ENCODE measurements at regions not wholly inside any gene's neighbourhood (a gene's known extent, or its start where the extent isn't known, plus 50 kb on each side); places are given as distances from the start of the nearest gene placed in this dataset.

GRCh38 chr3:178181088-178181487 is 355.1 kb upstream of the KCNMB2 start:
- WGBS, 2 donors, result 94 to 95% methylated on average over 1 of the region's 1 CpG
- H3K27me3 ChIP-seq, result no peaks in the 10 kb centered on the region
- H3K4me1 ChIP-seq, result no peaks in the 10 kb centered on the region
- H3K36me3 ChIP-seq, result no peaks in the 10 kb centered on the region
- intact Hi-C loops (cut with DNase I), result no loop called here
- no peak overlapping the region for H3K4me3 ChIP-seq (replicated peaks in 1 of 3)
- H3K9me3 ChIP-seq, result no peaks in the 10 kb centered on the region
- no peak for DNase-seq
- H3K27ac ChIP-seq, result no peak overlapping the region
- TF ChIP-seq CTCF (IDR thresholded peaks at IDR 0.05) (no peak), POLR2A (IDR thresholded peaks at IDR 0.05) (no peak)

GRCh38 chr3:178181784-178182183 is 354.5 kb upstream of the KCNMB2 start:
- Histone ChIP-seq H3K36me3 (no peaks in the 10 kb centered on the region), H3K4me1 (no peaks in the 10 kb centered on the region), H3K4me3 (replicated peaks in 1 of 3) (no peak overlapping the region), H3K27me3 (no peaks in the 10 kb centered on the region), H3K9me3 (no peaks in the 10 kb centered on the region), H3K27ac (no peak overlapping the region)
- WGBS, 2 donors, result 78 to 90% methylated on average over 4 of the region's 4 CpGs
- no peak for DNase-seq
- intact Hi-C loops (cut with DNase I), result no loop called here
- no peak for TF ChIP-seq POLR2A (IDR thresholded peaks at IDR 0.05)
- no peak for TF ChIP-seq CTCF (IDR thresholded peaks at IDR 0.05)

GRCh38 chr3:178182337-178182779 is 353.9 kb upstream of the KCNMB2 start:
- DNase-seq, result no peak
- Histone ChIP-seq H3K4me1 (no peaks in the 10 kb centered on the region), H3K27ac (no peak overlapping the region), H3K27me3 (no peaks in the 10 kb centered on the region), H3K36me3 (no peaks in the 10 kb centered on the region), H3K9me3 (no peaks in the 10 kb centered on the region), H3K4me3 (replicated peaks in 1 of 3) (no peak overlapping the region)
- WGBS, 2 donors, result 84 to 87% methylated on average over 5 of the region's 5 CpGs
- intact Hi-C loops (cut with DNase I), result no loop called here
- TF ChIP-seq CTCF (IDR thresholded peaks at IDR 0.05), result no peak
- no peak for TF ChIP-seq POLR2A (IDR thresholded peaks at IDR 0.05)

- H3K9me3 ChIP-seq, result no peaks in the 10 kb centered on the region
- no peak overlapping the region for H3K4me3 ChIP-seq (replicated peaks in 1 of 3)
- TF ChIP-seq POLR2A (IDR thresholded peaks at IDR 0.05), result no peak
- WGBS, 2 donors, result 94 to 97% methylated on average over 2 of the region's 2 CpGs
- H3K27me3 ChIP-seq, result no peaks in the 10 kb centered on the region
- intact Hi-C loops (cut with DNase I), result no loop called here
- no peak for DNase-seq
- H3K4me1 ChIP-seq, result no peaks in the 10 kb centered on the region
- no peaks in the 10 kb centered on the region for H3K36me3 ChIP-seq
- no peak overlapping the region for H3K27ac ChIP-seq
Observed at GRCh38 chr3:178184833-178185232, 351.4 kb upstream of the KCNMB2 start.

- no peaks in the 10 kb centered on the region for H3K9me3 ChIP-seq
Observed at GRCh38 chr3:178186666-178187065, 349.6 kb upstream of the KCNMB2 start.

More at GRCh38 chr3:178186666-178187065, 349.6 kb upstream of the KCNMB2 start:
- TF ChIP-seq CTCF (IDR thresholded peaks at IDR 0.05) (no peak), POLR2A (IDR thresholded peaks at IDR 0.05) (no peak)
- 95 to 96% methylated on average over 4 of the region's 4 CpGs for WGBS, 2 donors
- H3K4me1 ChIP-seq, result no peaks in the 10 kb centered on the region
- H3K27ac ChIP-seq, result no peak overlapping the region
- no peak for DNase-seq
- H3K27me3 ChIP-seq, result no peaks in the 10 kb centered on the region
- H3K4me3 ChIP-seq (replicated peaks in 1 of 3), result no peak overlapping the region
- H3K36me3 ChIP-seq, result no peaks in the 10 kb centered on the region
- intact Hi-C loops (cut with DNase I), result no loop called here

Measured in thyroid gland (tissue), 4 donors.